NB4 (cell line): ENCODE measurements at regions not wholly inside any gene's neighbourhood (a gene's known extent, or its start where the extent isn't known, plus 50 kb on each side); places are given as distances from the start of the nearest gene placed in this dataset.

Experiments used
- POLR2A ChIP-seq: IDR thresholded peaks from 2 replicates; pipeline ENCODE4 v1.6.1; 2011; ENCODE audit warnings: mild to moderate bottlenecking; ENCODE audit not compliant: insufficient read length; ENCODE audit errors: extremely low read depth
- TF ChIP-seq, protein P1 (sequence below): IDR thresholded peaks from one replicate; pipeline ENCODE4 v1.5.1; 2012; ENCODE audit warnings: low read depth, low read length
- TF ChIP-seq, protein P2 (sequence below): IDR thresholded peaks from 2 replicates; pipeline ENCODE4 v1.6.1; 2011; ENCODE audit warnings: low read depth, low read length

DNA sequence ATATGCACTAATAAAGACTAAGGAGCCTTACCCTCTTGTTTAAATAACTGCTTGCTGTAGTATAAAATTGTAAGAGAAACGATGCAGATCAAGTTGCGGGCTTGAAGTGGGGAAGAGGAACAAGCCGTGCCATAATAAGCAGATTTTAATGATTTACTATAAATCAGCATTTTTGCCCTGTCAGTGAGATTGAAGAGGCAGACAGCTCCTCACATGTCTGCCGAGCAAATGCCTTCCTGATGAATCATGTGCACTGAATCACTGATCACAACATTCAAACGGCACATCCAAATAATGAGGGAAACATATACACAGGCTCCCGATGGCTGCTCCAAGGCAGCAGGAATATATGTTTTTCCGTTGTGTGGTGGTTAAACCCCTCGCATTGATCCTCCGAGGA is 282.9 kb downstream of the TSHZ3 start:
- TF ChIP-seq, protein P1, sequence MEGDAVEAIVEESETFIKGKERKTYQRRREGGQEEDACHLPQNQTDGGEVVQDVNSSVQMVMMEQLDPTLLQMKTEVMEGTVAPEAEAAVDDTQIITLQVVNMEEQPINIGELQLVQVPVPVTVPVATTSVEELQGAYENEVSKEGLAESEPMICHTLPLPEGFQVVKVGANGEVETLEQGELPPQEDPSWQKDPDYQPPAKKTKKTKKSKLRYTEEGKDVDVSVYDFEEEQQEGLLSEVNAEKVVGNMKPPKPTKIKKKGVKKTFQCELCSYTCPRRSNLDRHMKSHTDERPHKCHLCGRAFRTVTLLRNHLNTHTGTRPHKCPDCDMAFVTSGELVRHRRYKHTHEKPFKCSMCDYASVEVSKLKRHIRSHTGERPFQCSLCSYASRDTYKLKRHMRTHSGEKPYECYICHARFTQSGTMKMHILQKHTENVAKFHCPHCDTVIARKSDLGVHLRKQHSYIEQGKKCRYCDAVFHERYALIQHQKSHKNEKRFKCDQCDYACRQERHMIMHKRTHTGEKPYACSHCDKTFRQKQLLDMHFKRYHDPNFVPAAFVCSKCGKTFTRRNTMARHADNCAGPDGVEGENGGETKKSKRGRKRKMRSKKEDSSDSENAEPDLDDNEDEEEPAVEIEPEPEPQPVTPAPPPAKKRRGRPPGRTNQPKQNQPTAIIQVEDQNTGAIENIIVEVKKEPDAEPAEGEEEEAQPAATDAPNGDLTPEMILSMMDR, result no peak
- no peak for TF ChIP-seq POLR2A
- TF ChIP-seq, protein P2, sequence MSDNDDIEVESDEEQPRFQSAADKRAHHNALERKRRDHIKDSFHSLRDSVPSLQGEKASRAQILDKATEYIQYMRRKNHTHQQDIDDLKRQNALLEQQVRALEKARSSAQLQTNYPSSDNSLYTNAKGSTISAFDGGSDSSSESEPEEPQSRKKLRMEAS, result no peak
